PFSK-1 (cell line): ENCODE measurements at regions not wholly inside any gene's neighbourhood (a gene's known extent, or its start where the extent isn't known, plus 50 kb on each side); places are given as distances from the start of the nearest gene placed in this dataset.

ENCODE experiments used
- FOXP2 ChIP-seq: optimal IDR thresholded peaks from 2 replicates; pipeline ENCODE3; 2011; ENCODE audit warnings: borderline replicate concordance, control low read depth, inconsistent platforms; ENCODE audit not compliant: insufficient read depth; ENCODE audit errors: extremely low read length, extremely low read depth
- POLR2AphosphoS5 ChIP-seq: IDR thresholded peaks from 2 replicates; pipeline ENCODE4 v1.6.1; 2012; ENCODE audit warnings: low read depth, mild to moderate bottlenecking, control low read depth, low read length, moderate library complexity
- REST ChIP-seq, 2 experiments: IDR thresholded peaks; 2 replicates each; pipeline versions ENCODE4 v1.6.1 to v1.8.0; 2011 to 2012; ENCODE audit warnings: low read depth in 2 of 2, low read length in 2 of 2, control low read depth in 1 of 2, inconsistent platforms in 1 of 2, mild to moderate bottlenecking in 1 of 2, moderate library complexity in 1 of 2; ENCODE audit not compliant: insufficient read depth in 1 of 2
- SIN3A ChIP-seq: IDR thresholded peaks from 2 replicates; pipeline ENCODE4 v1.6.1; 2012; ENCODE audit warnings: mild to moderate bottlenecking, low read length, moderate library complexity, borderline replicate concordance; ENCODE audit not compliant: insufficient read depth
- TAF1 ChIP-seq: IDR thresholded peaks from 2 replicates; pipeline ENCODE4 v1.6.1; 2012; ENCODE audit warnings: low read length, control low read depth, borderline replicate concordance; ENCODE audit not compliant: insufficient read depth

GRCh38 chr9:99560561-99560960 lies 261.1 kb upstream of the NR4A3 start:
- no peak for TF ChIP-seq TAF1
- TF ChIP-seq POLR2AphosphoS5 = no peak
- TF ChIP-seq SIN3A = no peak
- no peak for TF ChIP-seq FOXP2
- TF ChIP-seq REST (IDR thresholded peaks at IDR 0.05; ENCODE audit: insufficient read depth in 1 of 2, low read depth in 2 of 2, low read length in 2 of 2) = no peak

GRCh38 chr9:99561509-99561917 lies 260.2 kb upstream of the NR4A3 start:
- TF ChIP-seq SIN3A = no peak
- TF ChIP-seq REST (IDR thresholded peaks at IDR 0.05; ENCODE audit: insufficient read depth in 1 of 2, low read depth in 2 of 2, low read length in 2 of 2) = no peak
- no peak for TF ChIP-seq FOXP2
- TF ChIP-seq POLR2AphosphoS5 = no peak
- TF ChIP-seq TAF1 = no peak

- TF ChIP-seq FOXP2 (no peak), TAF1 (no peak), POLR2AphosphoS5 (no peak), REST (IDR thresholded peaks at IDR 0.05; ENCODE audit: insufficient read depth in 1 of 2, low read depth in 2 of 2, low read length in 2 of 2) (no peak), SIN3A (no peak)
Observed at GRCh38 chr9:99561961-99562565, 259.6 kb upstream of the NR4A3 start.

- no peak for TF ChIP-seq TAF1
Observed at GRCh38 chr9:99563364-99563763, 258.3 kb upstream of the NR4A3 start.

- TF ChIP-seq REST (IDR thresholded peaks at IDR 0.05; ENCODE audit: insufficient read depth in 1 of 2, low read depth in 2 of 2, low read length in 2 of 2) (no peak), TAF1 (no peak), FOXP2 (no peak), SIN3A (no peak), POLR2AphosphoS5 (no peak)
Observed at GRCh38 chr9:99565203-99565602, 256.5 kb upstream of the NR4A3 start.
